CD14-positive monocyte (primary cell): ENCODE measurements at regions not wholly inside any gene's neighbourhood (a gene's known extent, or its start where the extent isn't known, plus 50 kb on each side); places are given as distances from the start of the nearest gene placed in this dataset.

Experiments
- DNase-seq, 3 donors: peaks; one replicate each; pipeline ENCODE4 v3.0.0-alpha.2; 2011 to 2022
- H2AFZ ChIP-seq: 2 replicates; pipeline ENCODE4 v1.6.0; 2012; ENCODE audit warnings: mild to moderate bottlenecking, low read depth, low read length, inconsistent platforms; ENCODE audit not compliant: insufficient read depth, poor library complexity, severe bottlenecking
- H3K27ac ChIP-seq, 2 donors: 1 replicate in 1 of 2; 2 replicates in 1 of 2; pipeline ENCODE4 v1.5.1; 2012 to 2013; ENCODE audit warnings: low read length in 2 of 2, control low read depth in 1 of 2, inconsistent platforms in 1 of 2, low read depth in 1 of 2, mild to moderate bottlenecking in 1 of 2
- H3K27me3 ChIP-seq, 2 donors: one replicate each; pipeline versions ENCODE4 v1.6.0 to v1.6.1; 2011 to 2013; ENCODE audit warnings: low read length in 2 of 2; ENCODE audit not compliant: control insufficient read depth in 2 of 2, insufficient read depth in 2 of 2
- H3K36me3 ChIP-seq, 2 donors: replicated peaks in 1 of 2; 1 replicate in 1 of 2; 2 replicates in 1 of 2; pipeline versions ENCODE4 v1.5.1 to v1.6.1; 2012 to 2013; ENCODE audit warnings: low read length in 2 of 2, control low read depth in 1 of 2, inconsistent platforms in 1 of 2, mild to moderate bottlenecking in 1 of 2; ENCODE audit not compliant: insufficient read depth in 2 of 2, control insufficient read depth in 1 of 2
- H3K4me1 ChIP-seq, 2 donors: 1 replicate in 1 of 2; 2 replicates in 1 of 2; pipeline versions ENCODE4 v1.5.1 to v1.6.1; 2012 to 2013; ENCODE audit warnings: low read length in 2 of 2, control low read depth in 1 of 2, inconsistent platforms in 1 of 2, mild to moderate bottlenecking in 1 of 2, moderate library complexity in 1 of 2; ENCODE audit not compliant: insufficient read depth in 2 of 2, control insufficient read depth in 1 of 2
- H3K4me2 ChIP-seq: replicated peaks from 2 replicates; pipeline ENCODE3; 2012; ENCODE audit warnings: low read length, moderate library complexity, mild to moderate bottlenecking; ENCODE audit not compliant: poor library complexity, severe bottlenecking; ENCODE audit errors: extremely low read depth
- H3K4me3 ChIP-seq, 3 experiments: fragments of 200-600 bp in 1 of 3; sonication (generic) in 1 of 3; replicated peaks in 1 of 3; 1 replicate in 2 of 3; 2 replicates in 1 of 3; pipeline ENCODE4 v1.5.1; 2011 to 2013; ENCODE audit warnings: low read length in 3 of 3, mild to moderate bottlenecking in 3 of 3, control low read depth in 2 of 3, low read depth in 2 of 3, inconsistent platforms in 1 of 3, moderate library complexity in 1 of 3
- H3K79me2 ChIP-seq: 2 replicates; pipeline ENCODE4 v1.6.0; 2012; ENCODE audit warnings: mild to moderate bottlenecking, control low read depth, inconsistent platforms, low read length, moderate library complexity; ENCODE audit not compliant: insufficient read depth
- H3K9ac ChIP-seq: 2 replicates; pipeline ENCODE4 v1.6.0; 2017; ENCODE audit warnings: low read length, mild to moderate bottlenecking; ENCODE audit not compliant: insufficient read depth, poor library complexity, severe bottlenecking
- H3K9me3 ChIP-seq, 2 donors: replicated peaks in 1 of 2; 1 replicate in 1 of 2; 2 replicates in 1 of 2; pipeline versions ENCODE4 v1.5.1 to v1.6.1; 2012 to 2013; ENCODE audit warnings: low read length in 2 of 2, control low read depth in 1 of 2; ENCODE audit not compliant: control insufficient read depth in 1 of 2, insufficient read depth in 1 of 2
- H4K20me1 ChIP-seq: 2 replicates; pipeline ENCODE4 v1.6.0; 2012; ENCODE audit warnings: mild to moderate bottlenecking, low read length, control low read depth, moderate library complexity; ENCODE audit not compliant: insufficient read depth
- H3K27ac Mint-ChIP-seq, 7 donors: one replicate each; pipeline ENCODE4 v1.8.0; 2020; ENCODE audit warnings: mild to moderate bottlenecking in 7 of 7, mixed read lengths in 7 of 7, moderate library complexity in 6 of 7, inconsistent platforms in 2 of 7
- H3K27me3 Mint-ChIP-seq, 3 donors: one replicate each; pipeline ENCODE4 v1.8.0; 2021 to 2022; ENCODE audit warnings: low read depth in 3 of 3, mild to moderate bottlenecking in 3 of 3, mixed read lengths in 3 of 3, moderate library complexity in 3 of 3, inconsistent platforms in 1 of 3
- H3K36me3 Mint-ChIP-seq, 2 donors: one replicate each; pipeline ENCODE4 v1.8.0; 2020; ENCODE audit warnings: mixed read lengths in 2 of 2, inconsistent platforms in 1 of 2, mild to moderate bottlenecking in 1 of 2
- H3K4me1 Mint-ChIP-seq: one replicate; pipeline ENCODE4 v1.8.0; 2020; ENCODE audit warnings: mild to moderate bottlenecking, mixed read lengths
- H3K4me3 Mint-ChIP-seq, 2 donors: one replicate each; pipeline ENCODE4 v1.8.0; 2020; ENCODE audit warnings: mild to moderate bottlenecking in 2 of 2, mixed read lengths in 2 of 2, moderate library complexity in 1 of 2
- H3K9me3 Mint-ChIP-seq, 7 donors: one replicate each; pipeline ENCODE4 v1.8.0; 2020 to 2022; ENCODE audit warnings: mixed read lengths in 7 of 7, mild to moderate bottlenecking in 6 of 7, moderate library complexity in 6 of 7, inconsistent platforms in 2 of 7
- WGBS: methylation state at CpG from one replicate; pipeline ENCODE4 v1.1.5; 2013; ENCODE audit warnings: missing lambda C conversion rate; ENCODE audit not compliant: insufficient coverage; 5-methylcytosine and 5-hydroxymethylcytosine counted together
- intact Hi-C, 2 donors: fragments of 100-400 bp; cut with micrococcal nuclease; formaldehyde crosslinking; loops; one replicate each; pipeline versions ENCODE4 v1.15.0 to v1.15.1; 2023
- TF ChIP-seq, protein P1 (sequence below): fragments of 200-600 bp; IDR thresholded peaks from one replicate; pipeline ENCODE4 v1.8.0; 2022; ENCODE audit warnings: antibody characterized with exemption, mild to moderate bottlenecking

DNA sequence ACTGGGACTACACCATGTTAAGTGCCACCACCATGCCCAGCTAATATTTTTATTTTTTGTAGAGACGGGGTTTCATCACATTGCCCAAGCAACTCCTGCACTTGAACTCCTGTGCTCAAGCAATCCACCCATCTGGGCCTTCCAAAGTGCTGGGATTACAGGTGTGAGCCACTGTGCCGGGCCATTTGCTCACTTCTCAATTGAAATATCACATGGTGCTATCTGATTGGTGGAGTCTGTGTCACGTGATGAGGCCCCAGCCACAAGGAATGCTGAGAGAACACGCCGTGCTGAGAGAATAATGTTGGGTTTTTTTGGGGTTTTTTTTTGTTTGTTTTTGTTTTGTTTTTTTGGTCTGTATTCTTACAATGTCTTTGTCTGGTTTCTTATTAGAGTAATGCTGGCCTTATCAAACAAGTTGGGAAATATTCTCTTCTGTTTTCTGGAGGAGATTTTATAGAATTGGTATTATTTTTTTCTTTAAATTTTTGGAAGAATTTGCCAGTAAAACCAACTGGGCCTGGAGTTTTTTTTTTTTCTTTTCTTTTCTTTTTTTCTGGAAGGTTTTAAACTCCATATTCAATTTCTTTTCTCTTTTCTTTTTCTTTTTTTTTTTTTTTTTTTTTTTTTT is 183.2 kb upstream of the KCNG1 start:
- Histone ChIP-seq H3K27me3 (peaks cover 0 to 4% of the 10 kb centered on the region in 2 donors), H3K79me2 (no peaks in the 10 kb centered on the region), H3K4me1 (no peaks in the 10 kb centered on the region), H3K27ac (no peak overlapping the region), H3K9ac (no peak overlapping the region), H3K4me2 (no peak overlapping the region), H4K20me1 (no peaks in the 10 kb centered on the region), H3K4me3 (no peak overlapping the region), H3K36me3 (no peaks in the 10 kb centered on the region), H3K9me3 (no peaks in the 10 kb centered on the region), H2AFZ (no peak overlapping the region)
- H3K4me1 Mint-ChIP-seq = no peaks in the 10 kb centered on the region
- intact Hi-C loops = no loop called here
- H3K27me3 Mint-ChIP-seq = peaks cover 16 to 23% (median 20%) of the 10 kb centered on the region in 3 donors
- no peak overlapping the region for H3K27ac Mint-ChIP-seq
- TF ChIP-seq, protein P1, sequence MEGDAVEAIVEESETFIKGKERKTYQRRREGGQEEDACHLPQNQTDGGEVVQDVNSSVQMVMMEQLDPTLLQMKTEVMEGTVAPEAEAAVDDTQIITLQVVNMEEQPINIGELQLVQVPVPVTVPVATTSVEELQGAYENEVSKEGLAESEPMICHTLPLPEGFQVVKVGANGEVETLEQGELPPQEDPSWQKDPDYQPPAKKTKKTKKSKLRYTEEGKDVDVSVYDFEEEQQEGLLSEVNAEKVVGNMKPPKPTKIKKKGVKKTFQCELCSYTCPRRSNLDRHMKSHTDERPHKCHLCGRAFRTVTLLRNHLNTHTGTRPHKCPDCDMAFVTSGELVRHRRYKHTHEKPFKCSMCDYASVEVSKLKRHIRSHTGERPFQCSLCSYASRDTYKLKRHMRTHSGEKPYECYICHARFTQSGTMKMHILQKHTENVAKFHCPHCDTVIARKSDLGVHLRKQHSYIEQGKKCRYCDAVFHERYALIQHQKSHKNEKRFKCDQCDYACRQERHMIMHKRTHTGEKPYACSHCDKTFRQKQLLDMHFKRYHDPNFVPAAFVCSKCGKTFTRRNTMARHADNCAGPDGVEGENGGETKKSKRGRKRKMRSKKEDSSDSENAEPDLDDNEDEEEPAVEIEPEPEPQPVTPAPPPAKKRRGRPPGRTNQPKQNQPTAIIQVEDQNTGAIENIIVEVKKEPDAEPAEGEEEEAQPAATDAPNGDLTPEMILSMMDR = no peak
- no peaks in the 10 kb centered on the region for H3K36me3 Mint-ChIP-seq
- no peak for DNase-seq
- peaks cover 0 to 2% (median 0%) of the 10 kb centered on the region in 7 donors for H3K9me3 Mint-ChIP-seq
- 86% methylated on average over 5 of the region's 5 CpGs for WGBS
- no peak overlapping the region for H3K4me3 Mint-ChIP-seq

DNA sequence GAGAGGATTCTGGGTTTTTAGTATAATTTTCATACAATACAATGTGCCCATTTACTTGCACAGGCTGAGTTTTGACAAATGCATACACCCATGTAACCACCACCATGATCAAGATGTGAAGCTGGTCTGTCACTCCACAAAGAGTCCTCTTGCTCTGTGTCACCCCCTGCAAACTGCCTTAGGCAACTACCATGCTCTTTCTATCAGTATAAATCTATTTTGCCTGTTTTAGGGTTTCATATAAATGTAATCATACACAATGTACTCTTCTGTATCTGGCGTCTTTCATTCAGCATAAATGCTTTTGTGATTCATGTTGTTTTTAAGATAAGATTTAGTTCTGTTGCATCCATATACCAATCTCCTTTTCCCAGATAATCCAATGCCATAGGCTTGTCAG is 181.9 kb upstream of the KCNG1 start:
- no peaks in the 10 kb centered on the region for H4K20me1 ChIP-seq
- no peak overlapping the region for H3K4me3 Mint-ChIP-seq
- H3K36me3 Mint-ChIP-seq = no peaks in the 10 kb centered on the region
- no peak overlapping the region for H3K27ac ChIP-seq
- H3K27me3 Mint-ChIP-seq = peaks cover 16 to 25% (median 18%) of the 10 kb centered on the region in 3 donors
- H3K27ac Mint-ChIP-seq = no peak overlapping the region
- intact Hi-C loops = no loop called here
- H3K9ac ChIP-seq = no peak overlapping the region
- no peaks in the 10 kb centered on the region for H3K9me3 ChIP-seq
- no peak for DNase-seq
- no CpG with 5 or more reads among the region's 1 CpG for WGBS
- H3K4me1 Mint-ChIP-seq = no peaks in the 10 kb centered on the region
- peaks cover 0 to 4% of the 10 kb centered on the region in 2 donors for H3K27me3 ChIP-seq
- H2AFZ ChIP-seq = no peak overlapping the region
- no peak overlapping the region for H3K4me2 ChIP-seq
- H3K4me1 ChIP-seq = no peaks in the 10 kb centered on the region
- peaks cover 0 to 2% (median 0%) of the 10 kb centered on the region in 7 donors for H3K9me3 Mint-ChIP-seq
- no peaks in the 10 kb centered on the region for H3K36me3 ChIP-seq
- H3K79me2 ChIP-seq = no peaks in the 10 kb centered on the region
- TF ChIP-seq, protein P1 = no peak
- no peak overlapping the region for H3K4me3 ChIP-seq
